ENCODE measurements at regions not wholly inside any gene's neighbourhood (a gene's known extent, or its start where the extent isn't known, plus 50 kb on each side); places are given as distances from the start of the nearest gene placed in this dataset.

- TF ChIP-seq CTCF (IDR thresholded peaks at IDR 0.05) (no peak), POLR2AphosphoS5 (IDR thresholded peaks at IDR 0.05) (no peak)
Measured at GRCh38 chr4:3852711-3853110, 86.5 kb downstream of the ADRA2C start.

Data from prostate gland (tissue), 2 donors.